SU-DHL-6 (cell line): ENCODE measurements at regions not wholly inside any gene's neighbourhood (a gene's known extent, or its start where the extent isn't known, plus 50 kb on each side); places are given as distances from the start of the nearest gene placed in this dataset.

Experiments used
- H2AFZ ChIP-seq: fragments of 200-600 bp; sonication (generic); 2 replicates; pipeline ENCODE4 v1.6.1; 2014; ENCODE audit warnings: low read depth, mild to moderate bottlenecking, moderate library complexity, mixed read lengths, antibody characterized with exemption, low read length; ENCODE audit not compliant: severe bottlenecking
- H3F3A ChIP-seq: fragments of 200-600 bp; shearing (Covaris generic); 2 replicates; pipeline ENCODE4 v1.6.0; 2016; ENCODE audit warnings: antibody characterized with exemption, mild to moderate bottlenecking; ENCODE audit not compliant: insufficient read depth
- H3K27ac ChIP-seq: fragments of 200-600 bp; sonication (generic); 2 replicates; pipeline ENCODE4 v1.5.1; 2016; ENCODE audit warnings: low read depth, mild to moderate bottlenecking, low read length, moderate library complexity, mixed read lengths
- H3K27me3 ChIP-seq: fragments of 200-600 bp; sonication (generic), shearing (Covaris generic); 2 replicates; pipeline ENCODE4 v1.6.0; 2014; ENCODE audit warnings: mild to moderate bottlenecking, low read length
- H3K36me3 ChIP-seq: fragments of 200-600 bp; sonication (generic); 2 replicates; pipeline ENCODE4 v1.6.1; 2014; ENCODE audit warnings: mild to moderate bottlenecking, low read length, mixed read lengths
- H3K4me2 ChIP-seq: fragments of 300-600, 200-600 bp; shearing (Covaris generic), sonication (generic); 2 replicates; pipeline ENCODE4 v1.6.0; 2014; ENCODE audit warnings: low read length, low read depth, mild to moderate bottlenecking; ENCODE audit not compliant: poor library complexity, severe bottlenecking
- H3K4me3 ChIP-seq: fragments of 200-600 bp; sonication (generic); 2 replicates; pipeline ENCODE4 v1.5.1; 2014; ENCODE audit warnings: antibody characterized with exemption, low read length, mild to moderate bottlenecking, mixed read lengths; ENCODE audit not compliant: insufficient read depth, poor library complexity, severe bottlenecking
- H3K79me2 ChIP-seq: fragments of 200-600 bp; sonication (generic); 2 replicates; pipeline ENCODE4 v1.6.1; 2014; ENCODE audit warnings: mild to moderate bottlenecking, low read length, moderate library complexity; ENCODE audit not compliant: insufficient read depth
- H3K9ac ChIP-seq: fragments of 200-600 bp; sonication (generic); 2 replicates; pipeline ENCODE4 v1.7.0; 2014; ENCODE audit warnings: mild to moderate bottlenecking, low read length
- H3K9me2 ChIP-seq: fragments of 200-600 bp; sonication (generic); replicated peaks from 2 replicates; pipeline ENCODE4 v1.6.1; 2014; ENCODE audit warnings: low read length; ENCODE audit not compliant: insufficient read depth
- H3K9me3 ChIP-seq: fragments of 200-600 bp; sonication (generic); 2 replicates; pipeline ENCODE4 v1.6.1; 2014; ENCODE audit warnings: low read length, mixed read lengths; ENCODE audit not compliant: insufficient read depth
- H4K20me1 ChIP-seq: fragments of 200-600 bp; sonication (generic); 2 replicates; pipeline ENCODE4 v1.6.1; 2014; ENCODE audit warnings: low read depth, mild to moderate bottlenecking, antibody characterized with exemption, low read length, moderate library complexity, mixed read lengths
- CTCF ChIP-seq: fragments of 200-600 bp; sonication (generic); IDR thresholded peaks from one replicate; pipeline ENCODE4 v1.5.1; 2017; ENCODE audit warnings: antibody characterized with exemption, mild to moderate bottlenecking, low read length, moderate library complexity; ENCODE audit not compliant: insufficient read depth, poor library complexity, severe bottlenecking
- EZH2phosphoT487 ChIP-seq: fragments of 200-600 bp; sonication (generic), shearing (Covaris generic); conservative IDR thresholded peaks from 2 replicates; pipeline ENCODE4 v1.6.1; 2018; ENCODE audit warnings: mild to moderate bottlenecking, antibody characterized with exemption, low read length, moderate library complexity, mixed read lengths

GRCh38 chr1:70778934-70779333, 268.7 kb downstream of the PTGER3 start:
- Histone ChIP-seq H4K20me1 (no peaks in the 10 kb centered on the region), H3K9ac (no peak overlapping the region), H3K36me3 (no peaks in the 10 kb centered on the region), H3K27ac (no peak overlapping the region), H3K4me2 (no peak overlapping the region), H3K9me3 (no peaks in the 10 kb centered on the region), H3K9me2 (no peaks in the 10 kb centered on the region), H3K27me3 (no peaks in the 10 kb centered on the region), H2AFZ (no peak overlapping the region), H3K79me2 (no peaks in the 10 kb centered on the region), H3K4me3 (no peak overlapping the region), H3F3A (no peaks in the 10 kb centered on the region)
- TF ChIP-seq CTCF (no peak), EZH2phosphoT487 (no peak)

GRCh38 chr1:70779571-70779970, 268.0 kb downstream of the PTGER3 start:
- no peak for TF ChIP-seq CTCF
- no peak for TF ChIP-seq EZH2phosphoT487
- H2AFZ ChIP-seq, result no peak overlapping the region
- no peak overlapping the region for H3K9ac ChIP-seq

GRCh38 chr1:70785287-70785686, 262.3 kb downstream of the PTGER3 start:
- no peaks in the 10 kb centered on the region for H3K9me2 ChIP-seq
- H3K27ac ChIP-seq, result no peak overlapping the region
- H3K4me3 ChIP-seq, result no peak overlapping the region
- no peaks in the 10 kb centered on the region for H3K9me3 ChIP-seq
- H3F3A ChIP-seq, result no peaks in the 10 kb centered on the region
- no peaks in the 10 kb centered on the region for H3K36me3 ChIP-seq
- H3K27me3 ChIP-seq, result no peaks in the 10 kb centered on the region
- H3K9ac ChIP-seq, result no peak overlapping the region
- no peak overlapping the region for H3K4me2 ChIP-seq
- H2AFZ ChIP-seq, result no peak overlapping the region
- TF ChIP-seq EZH2phosphoT487, result no peak
- TF ChIP-seq CTCF, result no peak
- no peaks in the 10 kb centered on the region for H4K20me1 ChIP-seq
- no peaks in the 10 kb centered on the region for H3K79me2 ChIP-seq

More at GRCh38 chr1:70779571-70779970, 268.0 kb downstream of the PTGER3 start:
- Histone ChIP-seq H3F3A (no peaks in the 10 kb centered on the region), H3K4me3 (no peak overlapping the region), H3K4me2 (no peak overlapping the region), H3K36me3 (no peaks in the 10 kb centered on the region), H3K9me2 (no peaks in the 10 kb centered on the region), H4K20me1 (no peaks in the 10 kb centered on the region), H3K27me3 (no peaks in the 10 kb centered on the region), H3K9me3 (no peaks in the 10 kb centered on the region), H3K27ac (no peak overlapping the region), H3K79me2 (no peaks in the 10 kb centered on the region)
